G401.6 (cell line): ENCODE measurements at regions not wholly inside any gene's neighbourhood (a gene's known extent, or its start where the extent isn't known, plus 50 kb on each side); places are given as distances from the start of the nearest gene placed in this dataset.
"Not testable (repeated sequence)": the region's sequence is repeated elsewhere in the genome, so short reads cannot be mapped to it uniquely, and the experiment has no call there.

Source experiments
- FAIRE-seq: peaks from 2 replicates; lab custom pipeline; 2012; peaks lifted over from hg19 to GRCh38; lab: Jason Lieb, UNC

- no peak for FAIRE-seq
These were observed 415.0 kb upstream of the GYPC start for GRCh38 chr2:126241001-126241400.

- no peak for FAIRE-seq
These were observed 414.5 kb upstream of the GYPC start for GRCh38 chr2:126241411-126241810.

- no peak for FAIRE-seq
These were observed 411.0 kb upstream of the GYPC start for GRCh38 chr2:126244937-126245336.

GRCh38 chr2:126253669-126254068, 402.3 kb upstream of the GYPC start:
- FAIRE-seq: no peak

GRCh38 chr2:126264625-126265024, 391.3 kb upstream of the GYPC start:
- FAIRE-seq: no peak

GRCh38 chr2:126269911-126270310, 386.0 kb upstream of the GYPC start:
- FAIRE-seq: no peak

- FAIRE-seq: no peak
These were observed 385.4 kb upstream of the GYPC start for GRCh38 chr2:126270587-126270986.

GRCh38 chr2:126272401-126272800, 383.6 kb upstream of the GYPC start:
- FAIRE-seq: no peak

GRCh38 chr2:126275098-126275497, 380.9 kb upstream of the GYPC start:
- no peak for FAIRE-seq

- FAIRE-seq: not testable (repeated sequence)
These were observed 379.7 kb upstream of the GYPC start for GRCh38 chr2:126276268-126276667.

GRCh38 chr2:126288362-126288761, 367.6 kb upstream of the GYPC start:
- FAIRE-seq: no peak

GRCh38 chr2:126293962-126294361, 362.0 kb upstream of the GYPC start:
- FAIRE-seq: not testable (repeated sequence)

GRCh38 chr2:126299469-126299976, 356.4 kb upstream of the GYPC start:
- no peak for FAIRE-seq

GRCh38 chr2:126300348-126300747, 355.6 kb upstream of the GYPC start:
- no peak for FAIRE-seq

- FAIRE-seq: no peak
These were observed 353.9 kb upstream of the GYPC start for GRCh38 chr2:126302043-126302442.

- no peak for FAIRE-seq
These were observed 352.8 kb upstream of the GYPC start for GRCh38 chr2:126303113-126303512.

- FAIRE-seq: no peak
These were observed 351.8 kb upstream of the GYPC start for GRCh38 chr2:126304154-126304553.

- no peak for FAIRE-seq
These were observed 349.4 kb upstream of the GYPC start for GRCh38 chr2:126306539-126306938.

GRCh38 chr2:126307740-126308139, 348.2 kb upstream of the GYPC start:
- no peak for FAIRE-seq

GRCh38 chr2:126309185-126309584, 346.8 kb upstream of the GYPC start:
- FAIRE-seq: peak; percentile 74

- FAIRE-seq: no peak
These were observed 343.4 kb upstream of the GYPC start for GRCh38 chr2:126312579-126312978.

GRCh38 chr2:126315828-126316227, 340.1 kb upstream of the GYPC start:
- FAIRE-seq: no peak

- no peak for FAIRE-seq
These were observed 338.0 kb upstream of the GYPC start for GRCh38 chr2:126317790-126318431.

GRCh38 chr2:126322342-126322741, 333.6 kb upstream of the GYPC start:
- FAIRE-seq: no peak

GRCh38 chr2:126325202-126325601, 330.8 kb upstream of the GYPC start:
- no peak for FAIRE-seq
